Brain pericyte (primary cell): ENCODE measurements at regions not wholly inside any gene's neighbourhood (a gene's known extent, or its start where the extent isn't known, plus 50 kb on each side); places are given as distances from the start of the nearest gene placed in this dataset.

Experiments
- DNase-seq: peaks from one replicate; pipeline ENCODE4 v3.0.0-alpha.2; 2012; ENCODE audit warnings: low read depth, low spot score

DNA sequence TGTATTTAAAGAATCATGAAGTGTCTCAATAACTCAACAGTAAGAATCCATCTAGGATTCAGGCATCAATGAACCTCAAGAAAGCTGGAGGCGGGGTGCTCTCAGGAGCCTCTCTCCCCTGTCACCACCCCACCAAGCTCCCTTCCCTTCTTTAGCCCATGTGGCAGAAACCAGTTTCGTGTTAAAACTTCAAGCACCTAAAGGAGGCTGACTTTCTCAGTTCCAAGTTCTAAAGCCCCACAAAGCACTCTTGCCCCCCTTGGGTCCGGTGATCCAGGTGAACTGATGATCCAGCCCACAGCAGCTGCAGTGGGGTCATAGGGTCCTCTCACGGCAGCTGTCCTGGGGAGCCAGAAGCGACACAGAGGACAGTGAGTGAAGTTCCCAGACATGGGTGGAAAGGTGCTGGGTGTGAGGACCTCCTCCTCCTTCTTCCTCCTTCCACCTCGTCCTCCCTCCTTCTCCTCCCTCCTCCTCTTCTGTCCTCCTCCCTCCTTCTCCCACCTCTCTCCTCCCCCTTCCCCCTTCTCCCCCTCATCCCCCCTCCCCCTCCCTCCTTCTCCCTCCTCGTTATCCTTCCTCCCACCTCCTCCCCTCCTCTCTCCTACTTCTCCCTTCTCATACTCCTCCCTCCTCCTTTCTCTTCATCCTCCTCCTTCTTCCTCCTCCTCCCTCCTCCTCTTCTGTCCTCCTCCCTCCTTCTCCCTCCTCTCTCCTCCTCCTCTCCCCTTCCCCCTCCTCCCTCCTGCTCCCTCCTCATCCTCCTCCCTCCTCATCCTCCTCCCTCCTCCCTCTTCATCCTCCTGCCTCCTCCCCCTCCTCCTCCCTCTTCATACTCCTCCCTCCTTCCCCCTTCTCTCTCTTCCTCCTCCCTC is 192.4 kb upstream of the AGAP1 start:
- DNase-seq: no peak

DNA sequence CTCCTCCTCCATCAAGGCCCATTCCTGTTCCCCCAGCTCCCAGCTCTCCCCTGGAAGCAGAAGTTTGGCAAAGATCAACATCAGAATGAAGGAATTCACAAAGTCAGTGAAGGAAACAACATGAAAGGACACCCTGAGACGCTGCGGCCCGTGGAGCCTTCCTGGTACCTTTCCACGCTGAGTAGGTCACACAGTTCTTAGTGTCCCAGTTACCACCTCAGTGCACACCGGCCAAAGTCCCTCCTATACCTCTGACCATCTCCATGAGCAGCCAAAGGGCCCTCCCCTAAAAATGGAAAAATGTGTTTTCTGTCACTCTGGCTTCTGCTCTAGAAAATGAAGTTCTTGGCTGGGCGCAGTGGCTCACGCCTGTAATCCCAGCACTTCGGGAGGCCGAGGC is 191.6 kb upstream of the AGAP1 start:
- DNase-seq: no peak

DNA sequence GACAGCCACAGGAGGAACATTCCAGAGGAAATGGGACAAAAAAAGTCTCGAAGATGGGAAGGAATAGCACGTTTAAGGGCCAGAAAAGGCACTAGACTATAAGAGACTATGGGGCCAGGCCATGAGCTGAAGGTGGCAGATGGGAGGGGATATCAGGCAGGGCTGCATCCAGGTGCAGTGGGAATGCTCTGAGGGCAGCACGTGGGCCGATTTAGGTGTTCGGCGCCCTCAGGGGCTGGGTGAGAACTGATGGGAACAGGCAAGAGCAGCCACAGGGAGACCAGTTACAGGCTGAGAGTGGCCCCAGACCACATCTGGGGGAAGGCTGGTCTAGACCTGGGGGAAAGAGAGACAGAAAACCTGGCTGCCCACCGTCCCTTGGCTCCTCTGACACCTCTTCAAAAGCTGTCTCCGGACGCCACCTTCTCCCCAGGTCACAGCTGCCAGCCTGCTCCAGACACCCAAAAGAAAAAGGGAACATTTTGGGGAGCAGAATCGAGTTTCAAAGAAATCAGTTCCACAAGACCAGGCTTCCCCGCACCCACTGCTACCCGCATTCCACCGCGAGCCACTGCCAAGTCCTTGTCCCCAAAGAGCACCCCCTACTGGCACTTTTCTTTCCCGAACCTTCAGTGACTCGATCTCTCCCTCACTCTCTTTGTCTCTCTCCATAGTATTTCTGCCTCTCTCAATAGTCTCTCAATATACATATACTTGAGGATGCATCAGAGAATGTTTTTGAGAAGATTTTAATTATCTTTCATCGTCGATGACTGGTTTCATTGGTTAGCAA is 190.1 kb upstream of the AGAP1 start:
- DNase-seq: no peak

DNA sequence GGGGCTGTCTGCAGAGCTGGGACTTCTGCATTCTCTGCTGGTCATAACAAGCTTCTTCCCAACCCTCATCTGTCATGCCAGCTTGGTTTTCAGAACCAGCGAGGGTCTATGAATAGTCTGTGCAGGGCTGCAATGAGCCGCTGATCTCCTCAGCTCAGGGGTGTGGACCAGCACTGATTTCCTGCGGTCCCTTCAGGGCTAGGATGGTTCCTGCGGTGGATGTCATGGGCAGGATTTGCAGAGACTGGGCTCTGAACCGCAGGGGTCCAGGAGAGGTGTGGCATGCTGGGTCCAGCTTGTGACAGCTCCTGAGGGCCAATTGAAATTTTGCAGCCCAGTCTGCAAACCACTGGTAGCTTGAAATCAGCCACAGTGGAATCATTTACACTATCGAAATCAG is 188.2 kb upstream of the AGAP1 start:
- no peak for DNase-seq

DNA sequence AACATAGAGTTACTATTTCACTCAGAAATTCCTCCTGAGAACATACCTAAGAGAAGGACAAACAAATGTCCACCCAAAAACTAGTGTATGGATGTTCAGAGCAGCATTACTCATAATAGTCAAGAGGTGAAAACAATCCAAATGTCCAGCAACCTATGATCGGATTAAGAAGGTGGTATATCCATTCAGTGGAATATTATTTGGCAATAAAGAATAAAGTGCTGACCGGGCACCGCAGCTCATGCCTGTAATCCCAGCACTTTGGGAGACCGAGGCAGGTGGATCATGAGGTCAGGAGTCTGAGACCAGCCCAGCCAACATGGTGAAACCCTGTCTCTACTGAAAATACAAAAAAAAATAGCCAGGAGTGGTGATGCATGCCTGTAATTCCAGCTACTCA is 182.8 kb upstream of the AGAP1 start:
- no peak for DNase-seq

DNA sequence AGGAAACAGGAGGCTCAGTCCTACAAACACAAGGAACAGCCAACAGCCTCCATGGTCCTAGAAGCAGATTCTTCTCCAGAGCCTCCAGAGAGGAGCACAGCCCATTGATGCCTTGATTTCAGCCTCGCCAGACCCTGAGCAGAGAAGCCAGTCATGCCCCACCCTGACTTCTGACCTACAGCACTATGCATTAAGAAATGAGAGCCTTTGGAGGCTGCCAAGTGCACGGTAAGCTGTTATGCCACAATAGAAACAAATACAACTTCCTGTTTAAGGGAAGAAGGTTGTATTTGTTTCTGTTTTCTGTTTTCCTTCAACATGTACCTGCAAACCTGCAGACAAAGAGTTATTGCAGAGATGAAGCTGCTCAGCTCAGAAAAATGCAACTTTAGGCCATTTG is 181.3 kb upstream of the AGAP1 start:
- DNase-seq: no peak

DNA sequence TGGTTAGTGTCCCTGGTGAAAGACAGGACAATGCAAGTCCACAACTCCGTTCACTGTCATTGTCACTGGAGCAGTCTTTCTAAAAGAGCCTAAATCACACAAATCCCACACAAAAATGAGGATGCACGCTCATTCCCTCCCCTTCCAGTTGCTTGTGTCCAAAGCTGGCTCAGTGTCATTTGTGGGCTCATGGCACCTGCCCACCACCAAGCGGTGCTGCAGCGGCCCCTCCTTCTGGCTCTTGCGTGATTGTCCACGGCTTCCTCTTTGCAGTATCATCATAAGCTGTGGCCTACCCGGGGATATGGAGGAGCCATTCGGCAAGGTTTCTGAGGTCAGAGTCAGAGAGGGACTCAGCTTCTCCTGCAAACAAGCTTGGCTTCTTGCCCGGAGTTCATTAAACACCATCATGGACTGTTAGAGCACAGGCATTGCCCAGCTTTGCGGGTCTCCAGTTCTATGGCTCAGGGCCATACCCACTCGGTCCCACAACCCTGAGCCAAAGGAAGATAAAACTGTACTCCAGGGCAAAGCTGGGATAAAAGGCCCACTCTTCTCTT is 179.4 kb upstream of the AGAP1 start:
- no peak for DNase-seq

DNA sequence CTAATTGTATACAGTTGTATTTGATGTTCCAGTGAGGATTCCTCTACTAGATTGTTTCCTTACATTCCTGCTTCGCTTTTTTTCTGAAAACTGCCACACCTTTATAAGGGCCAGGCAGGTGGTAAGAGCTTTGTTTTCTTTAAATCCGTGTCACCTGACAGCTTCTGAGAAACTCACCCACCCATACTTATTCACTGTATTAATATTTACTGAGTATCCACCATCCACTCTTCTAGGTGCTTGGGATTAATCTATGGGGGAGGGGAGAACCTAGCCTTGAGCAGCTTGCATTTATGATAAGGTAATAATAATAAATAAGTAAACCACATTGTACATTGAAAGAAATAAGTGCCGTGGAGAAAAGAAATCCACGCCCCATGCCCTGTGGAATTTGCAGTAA is 174.7 kb upstream of the AGAP1 start:
- DNase-seq: no peak

DNA sequence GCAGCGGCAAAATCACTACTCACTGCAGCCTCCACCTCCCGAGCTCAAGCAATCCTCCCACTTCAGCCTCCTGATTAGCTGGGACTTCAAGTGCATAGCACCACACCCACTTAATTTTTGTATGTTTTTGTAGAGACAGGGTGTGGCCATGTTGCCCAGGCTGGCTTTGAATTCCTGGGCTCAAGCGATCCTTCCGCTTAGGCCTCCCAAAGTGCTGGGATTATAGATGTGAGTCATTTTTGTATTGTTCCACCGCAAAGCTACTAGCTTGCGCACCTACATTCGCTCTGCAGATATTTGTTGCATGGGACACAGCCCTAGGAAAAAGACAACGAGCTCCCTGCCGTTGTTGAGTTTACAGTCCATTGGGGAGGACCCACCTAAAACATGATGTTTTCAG is 173.5 kb upstream of the AGAP1 start:
- no peak for DNase-seq

DNA sequence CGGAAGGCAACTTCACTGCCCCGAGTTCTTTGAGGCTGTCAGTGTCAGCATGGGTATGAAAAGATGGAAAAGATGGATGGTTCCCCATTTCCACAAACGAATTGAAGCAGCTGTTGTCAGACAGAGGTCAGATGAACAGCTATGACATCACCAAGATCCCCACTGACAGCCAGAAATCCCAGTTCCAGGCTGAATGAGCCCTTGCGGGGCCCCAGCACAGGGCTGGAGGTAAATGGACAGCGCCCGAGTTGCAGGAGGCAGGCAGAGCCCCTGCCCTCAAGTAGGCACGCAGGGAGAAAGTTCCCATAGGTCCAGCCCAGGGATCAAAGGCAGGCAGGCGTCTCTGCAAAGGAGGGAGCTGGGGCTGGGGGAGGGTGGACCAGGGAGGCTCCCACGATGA is 169.5 kb upstream of the AGAP1 start:
- DNase-seq: no peak

DNA sequence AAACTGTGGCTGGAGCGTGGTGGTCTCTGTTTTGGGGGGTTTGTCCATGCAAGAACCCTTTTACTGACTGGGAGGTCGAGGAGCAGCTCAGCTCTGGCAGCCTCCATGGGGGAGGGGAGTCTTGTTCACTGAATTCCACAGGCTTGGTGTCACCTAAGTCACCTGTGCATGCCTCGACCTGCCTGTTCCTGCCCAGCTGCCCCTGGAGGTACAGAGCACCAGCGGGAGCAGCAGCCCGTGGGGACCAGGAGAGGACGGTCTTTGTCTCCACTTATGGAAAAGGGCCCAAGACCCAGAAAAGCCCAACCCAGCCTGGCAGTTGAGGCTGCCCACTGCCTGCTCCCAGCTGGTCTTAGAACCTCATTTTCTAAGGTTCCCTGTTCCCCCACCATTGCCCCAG is 168.7 kb upstream of the AGAP1 start:
- no peak for DNase-seq

DNA sequence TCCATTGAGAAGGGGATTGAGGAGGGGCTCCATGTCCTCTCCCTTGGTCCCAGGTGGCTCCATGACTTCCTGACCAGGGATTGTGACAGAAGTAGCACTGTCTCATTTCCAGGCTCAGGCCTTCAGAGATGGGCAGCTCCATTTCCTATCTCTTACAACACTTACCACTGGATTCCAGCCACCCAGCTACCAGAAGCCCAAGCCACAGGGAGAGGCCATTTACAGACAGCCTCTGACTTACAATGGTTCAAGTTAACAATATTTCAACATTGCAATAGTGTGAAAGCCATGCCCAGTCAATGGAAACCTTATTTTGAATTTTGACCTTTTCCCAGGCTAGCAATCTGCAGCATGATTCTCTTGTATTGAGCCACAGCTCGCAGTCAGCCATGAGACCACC is 164.9 kb upstream of the AGAP1 start:
- no peak for DNase-seq

DNA sequence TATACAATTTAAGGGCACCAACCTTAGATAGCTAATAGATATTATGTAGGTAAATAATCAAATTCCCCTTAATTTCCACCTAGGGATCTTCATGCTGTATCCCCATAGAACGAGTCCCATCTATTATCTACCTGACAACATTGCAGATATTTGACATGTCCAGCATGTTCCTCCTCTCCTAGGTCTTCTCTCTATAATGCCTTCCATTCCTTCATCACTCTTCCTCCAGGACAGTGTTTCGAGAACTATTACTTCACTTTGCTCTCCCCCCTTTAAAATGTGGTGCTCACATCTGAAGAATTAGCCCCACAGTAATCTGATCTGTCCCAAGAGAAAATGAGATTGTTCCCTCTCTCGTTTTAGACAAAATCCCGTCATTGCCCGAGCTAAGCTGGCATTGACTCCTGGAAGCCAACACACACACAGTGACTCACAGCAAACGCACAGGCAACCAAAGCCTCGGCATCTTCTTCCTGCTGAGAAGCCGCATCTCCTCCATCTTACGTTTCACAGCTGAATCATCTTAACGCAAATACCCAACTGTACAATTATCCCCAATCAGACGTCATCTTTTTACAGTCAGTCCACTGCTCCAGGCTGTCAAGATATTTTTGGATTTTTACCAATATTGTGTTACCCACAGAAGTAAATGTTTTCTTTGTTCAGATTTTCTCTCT is 162.9 kb upstream of the AGAP1 start:
- peak; percentile 97 for DNase-seq

DNA sequence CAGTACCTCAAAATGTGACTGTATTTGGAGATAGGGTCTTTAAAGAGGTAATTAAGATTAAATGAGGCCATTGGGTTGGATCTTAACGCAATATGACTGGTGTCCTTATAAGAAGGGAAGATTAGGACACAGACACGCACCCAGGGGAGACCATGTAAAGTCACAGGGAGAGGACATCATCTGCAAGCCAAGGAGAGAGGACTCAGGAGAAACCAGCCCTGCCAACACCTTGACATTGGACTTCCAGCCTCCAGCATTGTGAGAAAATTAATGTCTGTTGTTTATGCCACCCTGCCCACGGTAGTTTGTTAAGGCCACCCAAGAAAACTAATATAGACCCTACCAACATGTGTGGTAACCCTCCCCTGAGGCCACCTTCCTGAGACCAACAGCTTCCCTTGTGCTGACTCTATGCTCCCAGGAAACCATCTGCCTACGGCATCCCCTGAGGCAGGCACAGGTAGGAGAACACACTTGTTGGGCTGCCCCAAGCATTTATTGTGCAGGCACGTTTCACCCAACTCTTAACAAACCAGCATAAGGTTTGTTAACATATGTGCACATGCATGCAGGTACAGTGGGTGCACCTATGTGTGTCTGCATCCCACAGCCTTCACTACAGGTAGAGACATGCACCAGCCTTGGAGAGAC is 161.5 kb upstream of the AGAP1 start:
- DNase-seq: no peak

DNA sequence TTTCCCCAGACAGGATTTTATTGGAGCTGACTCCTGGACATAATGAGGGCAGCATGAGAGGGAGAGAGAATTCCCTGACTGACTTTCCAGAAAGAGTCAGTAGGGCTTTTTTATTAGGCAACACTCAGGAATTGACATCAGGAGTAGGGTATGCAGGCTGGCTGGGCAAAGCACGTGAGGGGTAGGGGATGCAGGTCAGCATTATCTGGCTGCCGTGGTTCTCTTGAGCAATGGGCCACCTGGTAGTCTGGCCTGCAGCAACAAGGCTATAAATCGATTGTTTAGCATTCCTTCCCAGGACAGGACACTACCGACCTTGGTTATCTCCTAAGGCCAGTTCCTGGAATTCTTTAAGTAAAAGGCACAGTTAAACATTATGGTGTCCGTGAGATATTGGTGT is 160.8 kb upstream of the AGAP1 start:
- DNase-seq: no peak

DNA sequence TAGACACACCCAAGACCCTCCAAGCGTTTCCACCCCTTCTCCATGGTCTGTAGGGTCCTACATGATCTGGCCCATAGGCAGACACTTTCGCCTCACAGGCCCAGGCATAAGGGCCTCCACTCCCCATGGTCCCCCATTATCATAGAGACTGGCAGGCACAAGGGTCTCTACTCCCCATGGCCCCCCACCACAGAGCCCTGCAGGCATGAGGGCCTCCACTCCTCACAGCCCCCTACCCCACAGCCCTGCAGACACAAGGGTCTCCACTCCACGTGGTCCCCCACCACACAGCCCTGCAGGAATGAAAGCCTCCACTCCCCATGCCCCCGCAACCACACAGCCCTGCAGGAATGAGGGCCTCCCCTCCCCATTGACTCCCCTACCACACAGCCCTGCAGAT is 159.7 kb upstream of the AGAP1 start:
- no peak for DNase-seq

DNA sequence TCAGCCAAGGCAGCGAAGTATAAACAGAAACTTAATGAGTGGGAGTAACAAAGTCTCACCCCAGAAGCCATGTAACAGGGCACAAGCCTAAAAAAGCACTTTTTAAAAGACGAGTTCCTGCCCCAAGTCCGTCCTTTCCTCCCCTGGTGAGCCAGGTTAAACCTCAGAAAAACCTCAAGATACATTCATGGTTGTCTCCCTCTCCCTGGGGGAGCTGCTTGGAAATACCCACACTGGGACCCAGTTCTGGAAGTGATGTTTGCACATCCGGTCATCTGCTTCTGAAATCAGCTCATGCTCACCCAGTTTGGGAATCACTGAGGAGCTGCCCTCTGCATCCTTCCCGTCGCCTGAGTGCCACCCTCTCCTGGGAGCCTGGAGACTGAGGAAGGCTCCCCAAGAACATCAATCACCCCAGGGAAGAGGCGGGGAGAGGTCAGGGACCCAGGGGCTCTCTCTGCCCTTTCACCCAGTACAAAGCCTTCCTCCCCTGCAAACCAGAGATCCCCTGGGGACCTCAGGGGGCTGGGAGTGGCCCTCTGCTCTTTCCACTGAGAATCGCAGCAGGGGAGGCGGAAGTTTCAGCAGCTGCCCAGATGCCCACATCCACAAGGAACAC is 150.6 kb upstream of the AGAP1 start:
- DNase-seq: peak; percentile 38

DNA sequence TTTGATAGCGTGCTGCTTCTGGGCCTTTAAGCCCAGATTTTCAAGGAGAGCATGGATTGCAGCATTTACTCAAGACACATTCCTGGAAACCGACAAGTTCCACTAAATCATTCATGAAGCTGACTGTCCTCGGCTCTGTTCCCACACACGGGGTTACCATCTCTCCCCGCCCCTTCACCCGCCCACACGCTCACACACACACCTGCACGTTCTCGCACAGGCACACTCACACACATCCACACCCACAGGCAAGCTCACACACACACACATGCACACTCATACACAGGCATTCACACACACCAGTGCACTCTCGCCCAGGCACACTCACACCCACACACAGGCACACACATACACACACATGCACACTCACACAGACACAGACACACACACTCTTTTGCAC is 150.0 kb upstream of the AGAP1 start:
- DNase-seq: no peak

DNA sequence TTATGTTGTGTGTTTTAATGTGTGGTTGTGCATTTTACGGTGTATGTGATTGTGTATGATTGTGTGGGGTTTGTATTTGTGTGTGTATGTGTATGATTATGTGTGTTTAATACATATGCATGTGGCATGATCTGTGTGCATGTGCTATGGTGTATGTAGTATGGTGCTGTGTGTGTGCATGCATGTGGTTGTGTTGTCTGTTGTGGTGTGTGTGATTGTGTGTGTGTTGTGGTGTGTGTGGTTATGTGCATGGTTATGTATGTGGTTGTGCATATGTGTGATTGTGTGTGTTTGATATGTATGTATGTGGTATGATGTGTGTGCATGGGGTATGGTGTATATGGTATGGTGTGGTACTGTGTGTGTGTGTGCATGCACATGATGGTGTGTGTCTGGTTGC is 148.1 kb upstream of the AGAP1 start:
- DNase-seq: no peak

DNA sequence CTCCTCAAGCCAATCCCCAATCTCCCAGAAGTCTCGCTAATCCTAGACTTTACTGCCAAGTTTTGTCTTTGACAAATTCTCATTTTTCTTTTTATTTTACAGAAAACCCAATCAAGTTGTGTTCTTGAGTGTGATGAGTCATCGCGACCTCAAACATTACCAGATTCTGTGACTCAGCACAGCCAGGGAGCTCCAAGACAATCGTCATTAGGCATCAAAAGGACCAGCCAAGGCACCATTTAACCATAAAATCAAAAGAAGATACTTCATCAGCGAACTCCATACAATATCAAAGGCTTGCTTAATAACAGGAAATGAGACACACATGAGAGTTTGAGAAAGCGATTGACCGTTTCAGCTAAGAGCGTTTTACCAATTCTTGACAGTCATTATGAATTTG is 146.2 kb upstream of the AGAP1 start:
- no peak for DNase-seq

DNA sequence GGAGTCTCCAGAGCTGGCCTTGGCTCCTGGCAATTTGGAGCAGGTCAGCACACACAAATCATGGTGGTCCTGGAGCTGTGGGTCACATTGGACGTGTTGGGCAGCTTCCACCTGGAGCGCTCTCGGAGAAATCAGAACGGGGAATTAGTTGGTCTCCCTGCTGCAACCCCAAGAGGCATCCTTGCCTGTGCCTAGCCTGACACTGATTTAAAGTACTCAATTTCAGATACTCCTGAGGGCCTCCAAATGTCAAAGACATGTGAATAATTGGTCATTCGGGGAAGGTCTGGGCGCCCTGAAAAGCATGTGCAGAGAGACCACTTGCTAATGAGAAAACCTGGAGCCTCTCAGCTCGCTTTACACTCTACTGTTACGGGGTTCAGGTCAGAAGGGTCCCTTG is 145.5 kb upstream of the AGAP1 start:
- DNase-seq: no peak
